ENCODE measurements at regions not wholly inside any gene's neighbourhood (a gene's known extent, or its start where the extent isn't known, plus 50 kb on each side); places are given as distances from the start of the nearest gene placed in this dataset.

DNA sequence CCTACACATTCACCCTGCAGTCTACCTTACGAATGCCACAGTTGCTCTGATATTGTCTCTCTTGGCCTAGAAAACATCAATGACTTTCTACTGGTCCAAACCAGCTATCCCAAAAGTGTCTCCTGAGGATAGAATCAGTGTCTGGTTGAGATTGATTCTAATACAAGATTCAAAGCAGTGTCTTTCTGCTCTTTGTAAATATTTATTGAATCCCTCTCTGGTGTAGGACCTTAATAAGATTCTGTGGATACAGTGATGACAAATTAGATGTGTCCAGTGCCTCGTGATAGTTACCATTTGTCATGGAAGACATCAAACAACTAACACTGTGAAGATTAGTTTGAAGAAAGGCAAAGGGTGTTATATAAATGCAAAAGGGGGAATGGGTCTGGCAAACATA, 380.7 kb upstream of the TRIB2 start:
- no peak for DNase-seq
- H3K27me3 ChIP-seq (ENCODE audit: low read depth): no peaks in the 10 kb centered on the region
- peaks cover 7% of the 10 kb centered on the region for H3K9me3 ChIP-seq (replicated peaks)
- H3K27ac ChIP-seq (replicated peaks): no peak overlapping the region
- TF ChIP-seq, protein P1, sequence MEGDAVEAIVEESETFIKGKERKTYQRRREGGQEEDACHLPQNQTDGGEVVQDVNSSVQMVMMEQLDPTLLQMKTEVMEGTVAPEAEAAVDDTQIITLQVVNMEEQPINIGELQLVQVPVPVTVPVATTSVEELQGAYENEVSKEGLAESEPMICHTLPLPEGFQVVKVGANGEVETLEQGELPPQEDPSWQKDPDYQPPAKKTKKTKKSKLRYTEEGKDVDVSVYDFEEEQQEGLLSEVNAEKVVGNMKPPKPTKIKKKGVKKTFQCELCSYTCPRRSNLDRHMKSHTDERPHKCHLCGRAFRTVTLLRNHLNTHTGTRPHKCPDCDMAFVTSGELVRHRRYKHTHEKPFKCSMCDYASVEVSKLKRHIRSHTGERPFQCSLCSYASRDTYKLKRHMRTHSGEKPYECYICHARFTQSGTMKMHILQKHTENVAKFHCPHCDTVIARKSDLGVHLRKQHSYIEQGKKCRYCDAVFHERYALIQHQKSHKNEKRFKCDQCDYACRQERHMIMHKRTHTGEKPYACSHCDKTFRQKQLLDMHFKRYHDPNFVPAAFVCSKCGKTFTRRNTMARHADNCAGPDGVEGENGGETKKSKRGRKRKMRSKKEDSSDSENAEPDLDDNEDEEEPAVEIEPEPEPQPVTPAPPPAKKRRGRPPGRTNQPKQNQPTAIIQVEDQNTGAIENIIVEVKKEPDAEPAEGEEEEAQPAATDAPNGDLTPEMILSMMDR (IDR thresholded peaks at IDR 0.05; ENCODE audit: borderline replicate concordance): no peak
- no peak overlapping the region for H3K4me3 ChIP-seq
- intact Hi-C loops (cut with micrococcal nuclease): no loop called here
- no peaks in the 10 kb centered on the region for H3K36me3 ChIP-seq
- no peaks in the 10 kb centered on the region for H3K4me1 ChIP-seq

DNA sequence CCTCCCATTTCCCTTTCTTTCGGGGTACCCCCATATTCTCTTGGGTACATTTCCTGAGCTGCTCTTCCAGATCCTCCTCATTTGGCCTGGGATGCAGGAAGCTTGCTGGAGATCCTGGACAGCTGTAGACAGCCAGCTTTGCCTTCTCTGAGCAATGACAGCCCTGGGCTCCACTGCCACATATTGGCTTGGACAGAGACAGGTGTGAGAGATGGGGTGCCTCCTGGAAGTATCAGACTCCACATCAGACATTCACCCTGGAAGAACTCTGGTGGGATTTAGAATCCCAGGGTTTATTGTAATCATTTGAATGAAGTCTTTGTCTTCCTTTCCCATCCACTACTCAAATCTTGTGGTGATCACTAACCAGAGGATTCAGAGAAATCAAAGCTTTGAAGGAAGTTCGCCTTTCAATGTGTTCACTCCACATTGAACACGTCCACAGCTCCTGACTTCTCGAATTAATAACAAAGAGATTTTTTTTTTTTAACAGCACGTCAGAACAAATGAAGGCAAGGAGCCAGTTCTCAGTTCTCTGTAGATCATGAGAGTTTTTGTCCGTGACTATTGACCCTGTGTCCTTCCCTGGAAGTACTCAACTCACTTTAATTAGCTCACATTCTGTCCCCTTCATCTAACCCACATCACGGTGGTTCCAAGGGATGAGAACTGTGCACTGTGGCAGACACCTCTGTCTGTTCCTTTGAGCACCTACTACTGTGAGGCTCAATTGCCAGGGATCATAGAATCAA, 377.6 kb upstream of the TRIB2 start:
- intact Hi-C loops (cut with micrococcal nuclease): no loop called here
- TF ChIP-seq, protein P1 (IDR thresholded peaks at IDR 0.05; ENCODE audit: borderline replicate concordance): no peak
- Histone ChIP-seq H3K4me3 (no peak overlapping the region), H3K27ac (replicated peaks) (peak overlapping the region; percentile 8), H3K9me3 (replicated peaks) (peaks cover 7% of the 10 kb centered on the region), H3K36me3 (no peaks in the 10 kb centered on the region), H3K27me3 (ENCODE audit: low read depth) (no peaks in the 10 kb centered on the region), H3K4me1 (no peaks in the 10 kb centered on the region)
- no peak for DNase-seq

DNA sequence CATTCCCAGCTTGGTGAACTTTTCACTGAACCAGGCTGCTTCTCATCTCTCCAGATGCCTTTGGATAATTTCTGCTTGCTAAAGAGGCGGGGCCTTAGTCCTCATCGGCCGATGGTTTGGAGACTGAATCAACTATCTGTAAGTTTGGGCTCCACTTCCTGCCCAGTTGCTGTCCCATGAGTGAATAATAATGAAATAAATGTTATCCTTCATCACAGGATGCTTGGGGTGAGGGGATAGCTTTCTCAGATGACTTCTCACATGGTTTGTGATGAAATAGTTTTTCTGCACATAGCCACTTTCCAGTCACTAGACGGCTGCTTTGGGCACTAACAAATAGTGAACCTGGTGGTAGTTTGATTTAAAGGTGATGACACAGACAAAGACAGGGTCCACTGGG, 376.6 kb upstream of the TRIB2 start:
- intact Hi-C loops (cut with micrococcal nuclease): no loop called here

DNA sequence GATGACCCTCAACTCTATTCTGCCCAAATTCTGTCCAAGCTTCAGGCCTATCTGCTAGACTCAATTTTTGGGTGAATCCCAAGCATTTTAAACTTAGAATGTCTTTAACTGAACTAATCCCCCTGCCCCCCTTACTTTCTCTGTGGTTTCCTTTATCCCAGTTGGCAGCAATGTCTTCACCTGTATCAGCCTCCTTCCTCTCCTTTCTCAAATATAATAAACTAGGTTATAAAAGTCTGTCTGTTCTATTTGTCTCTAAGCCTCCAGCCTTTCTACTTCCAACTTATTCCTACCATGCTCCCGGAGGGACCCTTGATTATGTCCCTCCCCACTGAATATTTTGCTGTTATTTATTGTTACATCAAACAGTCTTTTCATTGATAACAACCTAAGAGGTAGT, 375.5 kb upstream of the TRIB2 start:
- Histone ChIP-seq H3K36me3 (no peaks in the 10 kb centered on the region), H3K4me1 (no peaks in the 10 kb centered on the region), H3K4me3 (no peak overlapping the region), H3K9me3 (replicated peaks) (no peaks in the 10 kb centered on the region), H3K27me3 (ENCODE audit: low read depth) (no peaks in the 10 kb centered on the region), H3K27ac (replicated peaks) (no peak overlapping the region)
- TF ChIP-seq, protein P1 (IDR thresholded peaks at IDR 0.05; ENCODE audit: borderline replicate concordance): no peak
- intact Hi-C loops (cut with micrococcal nuclease): no loop called here
- DNase-seq: no peak

More for the DNA sequence above, 376.6 kb upstream of the TRIB2 start:
- Histone ChIP-seq H3K4me1 (no peaks in the 10 kb centered on the region), H3K27me3 (ENCODE audit: low read depth) (no peaks in the 10 kb centered on the region), H3K27ac (replicated peaks) (no peak overlapping the region), H3K36me3 (no peaks in the 10 kb centered on the region), H3K4me3 (no peak overlapping the region), H3K9me3 (replicated peaks) (peaks cover 4% of the 10 kb centered on the region)
- no peak for DNase-seq
- TF ChIP-seq, protein P1 (IDR thresholded peaks at IDR 0.05; ENCODE audit: borderline replicate concordance): no peak

DNA sequence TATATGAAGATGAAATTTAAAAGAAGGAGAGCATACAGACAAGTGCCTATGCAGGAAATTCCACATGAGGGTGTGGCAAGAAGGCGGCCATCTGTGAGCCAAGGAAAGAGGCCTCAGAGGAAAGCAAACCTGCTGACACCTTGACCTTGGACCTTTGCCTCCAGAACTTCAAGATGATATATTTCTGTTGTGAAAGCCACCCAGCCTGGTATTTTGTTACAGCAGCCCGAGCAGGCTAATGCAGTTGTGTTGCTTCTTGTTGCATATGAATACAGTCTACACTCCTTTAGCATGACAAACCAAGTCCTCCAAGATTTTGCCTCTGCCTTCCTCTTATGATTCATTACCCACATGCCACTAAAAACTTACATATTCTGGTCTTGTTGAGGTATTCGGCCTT, 374.8 kb upstream of the TRIB2 start:
- TF ChIP-seq, protein P1 (IDR thresholded peaks at IDR 0.05; ENCODE audit: borderline replicate concordance): no peak
- Histone ChIP-seq H3K9me3 (replicated peaks) (no peaks in the 10 kb centered on the region), H3K36me3 (no peaks in the 10 kb centered on the region), H3K27me3 (ENCODE audit: low read depth) (no peaks in the 10 kb centered on the region), H3K4me1 (no peaks in the 10 kb centered on the region), H3K27ac (replicated peaks) (no peak overlapping the region), H3K4me3 (no peak overlapping the region)
- no peak for DNase-seq
- intact Hi-C loops (cut with micrococcal nuclease): no loop called here

Data from left ventricle myocardium inferior (tissue), 1 donor.